Sigmoid colon (tissue), 6 donors: ENCODE measurements at regions not wholly inside any gene's neighbourhood (a gene's known extent, or its start where the extent isn't known, plus 50 kb on each side); places are given as distances from the start of the nearest gene placed in this dataset.

Experiments
- DNase-seq: peaks from one replicate; pipeline ENCODE4 v3.0.0-alpha.2; 2019
- H3K27ac ChIP-seq, 4 donors: fragments of 200-600 bp; sonication (generic); one replicate each; pipeline ENCODE4 v1.5.1; 2016 to 2019; ENCODE audit warnings: mild to moderate bottlenecking in 1 of 4
- H3K27me3 ChIP-seq, 3 donors: fragments of 200-600 bp; sonication (generic); one replicate each; pipeline ENCODE4 v1.5.1; 2019; ENCODE audit warnings: mild to moderate bottlenecking in 1 of 3
- H3K36me3 ChIP-seq, 4 donors: fragments of 200-600 bp; sonication (generic); one replicate each; pipeline ENCODE4 v1.5.1; 2016 to 2019
- H3K4me1 ChIP-seq, 4 donors: fragments of 200-600 bp; sonication (generic); one replicate each; pipeline ENCODE4 v1.5.1; 2017 to 2019
- H3K4me3 ChIP-seq, 4 donors: fragments of 200-600 bp; sonication (generic); one replicate each; pipeline ENCODE4 v1.5.1; 2017 to 2019; ENCODE audit warnings: mild to moderate bottlenecking in 2 of 4, moderate library complexity in 1 of 4
- H3K9me3 ChIP-seq, 4 donors: fragments of 200-600 bp in 3 of 4; sonication (generic) in 3 of 4; one replicate each; pipeline versions ENCODE4 v1.5.1 to v1.6.1; 2013 to 2019
- EP300 ChIP-seq, 4 donors: sonication (generic); formaldehyde crosslinking; IDR thresholded peaks; one replicate each; pipeline ENCODE4 v1.6.1; 2017; ENCODE audit warnings: antibody characterized with exemption in 4 of 4
- POLR2A ChIP-seq, 2 donors: fragments of 450-650 bp; IDR thresholded peaks; one replicate each; pipeline ENCODE4 v1.6.1; 2016; ENCODE audit warnings: antibody characterized with exemption in 2 of 2, mild to moderate bottlenecking in 2 of 2, moderate library complexity in 2 of 2
- POLR2AphosphoS5 ChIP-seq, 4 donors: sonication (generic); formaldehyde crosslinking; IDR thresholded peaks; one replicate each; pipeline ENCODE4 v1.6.1; 2017; ENCODE audit warnings: antibody characterized with exemption in 4 of 4
- WGBS, 2 donors: extraction: QIAGEN DNeasy Blood & Tissue Kit; methylation state at CpG; one replicate each; pipeline ENCODE4 v1.1.7; 2013; 5-methylcytosine and 5-hydroxymethylcytosine counted together
- intact Hi-C: fragments of 100-400 bp; cut with DNase I; formaldehyde crosslinking; loops from one replicate; pipeline ENCODE4 v1.15.1; 2023
- TF ChIP-seq, protein P1 (sequence below), 4 experiments: fragments of 450-650 bp in 3 of 4; fragments of 200-600 bp in 1 of 4; IDR thresholded peaks; one replicate each; pipeline ENCODE4 v1.5.1; 2016 to 2019; ENCODE audit warnings: antibody characterized with exemption in 4 of 4, mild to moderate bottlenecking in 3 of 4, moderate library complexity in 2 of 4
- donor health status: healthy with polysubstance abuse.
- donor health status: healthy.

DNA sequence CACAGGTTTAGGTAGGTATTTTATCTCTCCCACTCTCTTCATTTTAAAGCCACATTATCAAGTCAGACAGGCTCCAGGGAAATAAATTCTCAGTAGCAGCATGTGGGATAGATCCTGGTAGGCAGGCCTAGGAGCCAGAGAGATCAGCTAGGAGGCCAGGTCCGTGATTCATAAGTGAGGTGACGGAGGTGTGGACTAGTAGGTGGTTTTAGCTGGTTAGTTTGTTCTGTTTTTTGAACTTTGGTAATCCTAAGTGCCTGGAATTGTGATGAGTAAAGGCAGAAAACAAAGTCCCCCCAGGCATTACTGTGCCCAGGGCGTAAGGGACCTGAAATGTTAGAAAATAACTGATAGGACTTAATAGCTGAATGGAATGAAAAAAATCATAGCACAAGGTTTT is 53.6 kb upstream of the E2F3 start:
- WGBS, 2 donors: 93 to 97% methylated on average over 3 of the region's 3 CpGs
- intact Hi-C loops: no loop called here
- H3K27ac ChIP-seq: no peak overlapping the region
- H3K4me3 ChIP-seq: no peak overlapping the region
- H3K27me3 ChIP-seq: no peaks in the 10 kb centered on the region
- no peaks in the 10 kb centered on the region for H3K4me1 ChIP-seq
- no peak for TF ChIP-seq EP300 (IDR thresholded peaks at IDR 0.05)
- TF ChIP-seq, protein P1, sequence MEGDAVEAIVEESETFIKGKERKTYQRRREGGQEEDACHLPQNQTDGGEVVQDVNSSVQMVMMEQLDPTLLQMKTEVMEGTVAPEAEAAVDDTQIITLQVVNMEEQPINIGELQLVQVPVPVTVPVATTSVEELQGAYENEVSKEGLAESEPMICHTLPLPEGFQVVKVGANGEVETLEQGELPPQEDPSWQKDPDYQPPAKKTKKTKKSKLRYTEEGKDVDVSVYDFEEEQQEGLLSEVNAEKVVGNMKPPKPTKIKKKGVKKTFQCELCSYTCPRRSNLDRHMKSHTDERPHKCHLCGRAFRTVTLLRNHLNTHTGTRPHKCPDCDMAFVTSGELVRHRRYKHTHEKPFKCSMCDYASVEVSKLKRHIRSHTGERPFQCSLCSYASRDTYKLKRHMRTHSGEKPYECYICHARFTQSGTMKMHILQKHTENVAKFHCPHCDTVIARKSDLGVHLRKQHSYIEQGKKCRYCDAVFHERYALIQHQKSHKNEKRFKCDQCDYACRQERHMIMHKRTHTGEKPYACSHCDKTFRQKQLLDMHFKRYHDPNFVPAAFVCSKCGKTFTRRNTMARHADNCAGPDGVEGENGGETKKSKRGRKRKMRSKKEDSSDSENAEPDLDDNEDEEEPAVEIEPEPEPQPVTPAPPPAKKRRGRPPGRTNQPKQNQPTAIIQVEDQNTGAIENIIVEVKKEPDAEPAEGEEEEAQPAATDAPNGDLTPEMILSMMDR (IDR thresholded peaks at IDR 0.05): no peak
- TF ChIP-seq POLR2AphosphoS5 (IDR thresholded peaks at IDR 0.05): no peak
- TF ChIP-seq POLR2A (IDR thresholded peaks at IDR 0.05): no peak
- no peaks in the 10 kb centered on the region for H3K36me3 ChIP-seq
- no peak for DNase-seq
- H3K9me3 ChIP-seq: peaks cover 0 to 1% (median under 1%) of the 10 kb centered on the region in 4 donors

DNA sequence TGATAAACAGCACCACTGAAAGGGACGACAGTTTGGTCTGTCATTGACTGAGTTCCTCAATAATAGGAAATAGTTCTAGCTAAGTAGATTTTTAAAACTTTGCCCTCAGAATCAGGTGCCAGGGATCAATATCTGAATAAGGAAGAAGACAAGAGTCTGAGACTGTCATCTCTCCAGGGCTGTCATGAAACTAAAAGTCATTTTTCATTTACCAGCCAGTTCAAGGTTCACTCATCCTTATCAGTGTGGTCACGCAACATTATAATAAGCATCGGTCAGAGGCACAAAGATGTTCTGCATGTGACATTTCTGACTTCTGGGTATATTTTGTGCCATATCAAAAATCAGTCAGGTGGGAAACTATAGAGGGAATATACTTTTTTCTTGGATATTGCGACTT is 52.5 kb upstream of the E2F3 start:
- WGBS, 2 donors: 48 to 71% methylated on average over 4 of the region's 4 CpGs
- Histone ChIP-seq H3K9me3 (peaks cover 0 to 7% (median under 1%) of the 10 kb centered on the region in 4 donors), H3K27ac (no peak overlapping the region), H3K4me1 (no peaks in the 10 kb centered on the region), H3K4me3 (no peak overlapping the region), H3K27me3 (no peaks in the 10 kb centered on the region), H3K36me3 (no peaks in the 10 kb centered on the region)
- TF ChIP-seq POLR2AphosphoS5 (IDR thresholded peaks at IDR 0.05): no peak
- no peak for DNase-seq
- intact Hi-C loops: no loop called here

DNA sequence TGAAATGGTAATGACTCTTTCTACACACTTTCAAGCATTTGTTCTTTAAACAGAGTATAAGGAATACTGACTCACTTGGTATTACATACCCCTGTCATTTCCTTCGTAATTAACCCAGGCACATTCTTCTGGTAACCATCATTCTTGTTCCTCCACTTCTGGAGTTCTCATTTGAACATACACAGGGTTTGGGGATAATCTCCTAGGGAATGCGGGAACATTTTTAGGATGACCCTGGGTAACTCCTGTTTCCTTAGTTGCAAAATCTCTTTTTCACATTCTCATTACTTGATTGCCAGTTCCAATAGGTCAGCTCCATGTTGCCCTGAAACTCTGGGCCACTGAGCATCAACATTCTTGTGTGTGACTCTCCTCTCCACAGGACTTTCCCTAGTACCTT is 51.5 kb upstream of the E2F3 start:
- WGBS, 2 donors: 90 to 94% methylated on average over 2 of the region's 2 CpGs
- DNase-seq: no peak
- Histone ChIP-seq H3K4me1 (no peaks in the 10 kb centered on the region), H3K4me3 (no peak overlapping the region), H3K36me3 (no peaks in the 10 kb centered on the region), H3K27ac (no peak overlapping the region), H3K27me3 (no peaks in the 10 kb centered on the region), H3K9me3 (peaks cover 0 to 7% (median under 1%) of the 10 kb centered on the region in 4 donors)
- TF ChIP-seq, protein P1 (IDR thresholded peaks at IDR 0.05): no peak
- TF ChIP-seq POLR2A (IDR thresholded peaks at IDR 0.05): no peak
- no peak for TF ChIP-seq POLR2AphosphoS5 (IDR thresholded peaks at IDR 0.05)
- TF ChIP-seq EP300 (IDR thresholded peaks at IDR 0.05): no peak
- intact Hi-C loops: no loop called here

DNA sequence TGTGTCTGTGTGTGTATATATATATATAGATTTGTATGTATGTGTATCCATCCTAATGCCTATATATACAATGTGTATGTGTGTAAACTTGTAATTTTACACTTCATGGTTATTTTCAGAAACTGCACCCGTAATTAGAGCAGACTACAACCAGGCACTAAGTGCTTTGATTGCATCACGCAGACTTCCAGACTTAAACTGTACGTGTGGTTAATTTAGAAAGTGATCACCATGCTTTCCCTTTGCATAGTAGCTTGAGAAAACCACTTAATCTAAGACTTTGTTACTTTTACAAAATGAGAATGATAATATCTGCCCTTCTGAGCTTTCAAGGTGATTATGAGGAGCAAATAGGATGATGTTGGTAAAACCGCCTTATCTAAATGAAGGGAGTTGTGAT is 50.1 kb upstream of the E2F3 start:
- DNase-seq: no peak
- H3K36me3 ChIP-seq: no peaks in the 10 kb centered on the region
- no peak overlapping the region for H3K4me3 ChIP-seq
- H3K27ac ChIP-seq: no peak overlapping the region
- TF ChIP-seq EP300 (IDR thresholded peaks at IDR 0.05) (no peak), POLR2A (IDR thresholded peaks at IDR 0.05) (no peak), POLR2AphosphoS5 (IDR thresholded peaks at IDR 0.05) (no peak)
- TF ChIP-seq, protein P1 (IDR thresholded peaks at IDR 0.05): no peak
- H3K9me3 ChIP-seq: peaks cover 0 to 7% (median under 1%) of the 10 kb centered on the region in 4 donors
- no peaks in the 10 kb centered on the region for H3K4me1 ChIP-seq
- 89 to 91% methylated on average over 4 of the region's 4 CpGs for WGBS, 2 donors
- H3K27me3 ChIP-seq: no peaks in the 10 kb centered on the region
- intact Hi-C loops: no loop called here
